ENCODE measurements at regions not wholly inside any gene's neighbourhood (a gene's known extent, or its start where the extent isn't known, plus 50 kb on each side); places are given as distances from the start of the nearest gene placed in this dataset.
"Not testable (repeated sequence)": the region's sequence is repeated elsewhere in the genome, so short reads cannot be mapped to it uniquely, and the experiment has no call there.

GRCh38 chr13:22848539-22849052 lies 332.2 kb upstream of the SGCG start:
- no peaks in the 10 kb centered on the region for H3F3A ChIP-seq (ENCODE audit: insufficient read depth, low read length)
- no peaks in the 10 kb centered on the region for H4K20me1 ChIP-seq (ENCODE audit: insufficient read depth, low read length)
- no peaks in the 10 kb centered on the region for H3K27me3 ChIP-seq (ENCODE audit: insufficient read depth, low read length)
- H3K4me1 ChIP-seq (ENCODE audit: insufficient read depth, low read length, severe bottlenecking), result no peaks in the 10 kb centered on the region
- no peak overlapping the region for H3K4me2 ChIP-seq (ENCODE audit: low read length)
- no peak overlapping the region for H3K9ac ChIP-seq (ENCODE audit: low read length)
- H3K79me2 ChIP-seq (ENCODE audit: insufficient read depth, low read length), result no peaks in the 10 kb centered on the region
- TF ChIP-seq CTCF (IDR thresholded peaks at IDR 0.05; ENCODE audit: low read length), result no peak
- TF ChIP-seq EZH2 (IDR thresholded peaks at IDR 0.05; ENCODE audit: borderline replicate concordance, low read length), result no peak
- no peaks in the 10 kb centered on the region for H3K9me3 ChIP-seq (ENCODE audit: low read length)
- H2AFZ ChIP-seq (ENCODE audit: low read length), result no peak overlapping the region
- no peak overlapping the region for H3K4me3 ChIP-seq (ENCODE audit: low read depth, low read length, poor library complexity, severe bottlenecking)
- no peaks in the 10 kb centered on the region for H3K36me3 ChIP-seq (ENCODE audit: insufficient read depth, low read length)
- no peaks in the 10 kb centered on the region for H3K9me2 ChIP-seq (ENCODE audit: low read depth, low read length)
- no peak overlapping the region for H3K27ac ChIP-seq (ENCODE audit: low read depth, low read length, poor library complexity, severe bottlenecking)

DNA sequence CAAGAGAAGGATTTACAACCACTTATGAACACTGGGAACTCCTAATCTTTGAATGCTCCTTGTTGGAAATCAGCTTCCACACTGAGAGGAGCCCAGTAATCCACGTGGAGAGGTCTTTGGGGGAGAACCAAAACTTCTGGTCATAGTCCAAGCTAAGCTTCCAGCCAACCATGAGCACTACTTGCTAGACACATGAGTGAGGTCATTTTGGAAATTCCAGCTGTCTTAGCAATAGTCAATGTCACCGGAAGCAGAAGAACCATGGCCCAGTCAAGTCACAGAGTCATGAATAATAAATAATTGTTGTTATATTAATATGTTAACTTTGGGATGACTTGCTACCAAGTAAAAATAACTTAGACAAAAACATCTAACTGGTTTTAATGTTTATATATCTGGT lies 324.9 kb upstream of the SGCG start:
- H3K4me3 ChIP-seq (ENCODE audit: low read depth, low read length, poor library complexity, severe bottlenecking), result no peak overlapping the region
- no peaks in the 10 kb centered on the region for H3K79me2 ChIP-seq (ENCODE audit: insufficient read depth, low read length)
- H3F3A ChIP-seq (ENCODE audit: insufficient read depth, low read length), result no peaks in the 10 kb centered on the region
- no peak overlapping the region for H2AFZ ChIP-seq (ENCODE audit: low read length)
- H3K4me1 ChIP-seq (ENCODE audit: insufficient read depth, low read length, severe bottlenecking), result no peaks in the 10 kb centered on the region
- H3K9ac ChIP-seq (ENCODE audit: low read length), result no peak overlapping the region
- no peaks in the 10 kb centered on the region for H4K20me1 ChIP-seq (ENCODE audit: insufficient read depth, low read length)
- no peak overlapping the region for H3K27ac ChIP-seq (ENCODE audit: low read depth, low read length, poor library complexity, severe bottlenecking)
- H3K9me3 ChIP-seq (ENCODE audit: low read length), result no peaks in the 10 kb centered on the region
- no peaks in the 10 kb centered on the region for H3K9me2 ChIP-seq (ENCODE audit: low read depth, low read length)
- TF ChIP-seq CTCF (IDR thresholded peaks at IDR 0.05; ENCODE audit: low read length) (no peak), EZH2 (IDR thresholded peaks at IDR 0.05; ENCODE audit: borderline replicate concordance, low read length) (no peak)
- H3K27me3 ChIP-seq (ENCODE audit: insufficient read depth, low read length), result no peaks in the 10 kb centered on the region
- no peak overlapping the region for H3K4me2 ChIP-seq (ENCODE audit: low read length)
- no peaks in the 10 kb centered on the region for H3K36me3 ChIP-seq (ENCODE audit: insufficient read depth, low read length)

DNA sequence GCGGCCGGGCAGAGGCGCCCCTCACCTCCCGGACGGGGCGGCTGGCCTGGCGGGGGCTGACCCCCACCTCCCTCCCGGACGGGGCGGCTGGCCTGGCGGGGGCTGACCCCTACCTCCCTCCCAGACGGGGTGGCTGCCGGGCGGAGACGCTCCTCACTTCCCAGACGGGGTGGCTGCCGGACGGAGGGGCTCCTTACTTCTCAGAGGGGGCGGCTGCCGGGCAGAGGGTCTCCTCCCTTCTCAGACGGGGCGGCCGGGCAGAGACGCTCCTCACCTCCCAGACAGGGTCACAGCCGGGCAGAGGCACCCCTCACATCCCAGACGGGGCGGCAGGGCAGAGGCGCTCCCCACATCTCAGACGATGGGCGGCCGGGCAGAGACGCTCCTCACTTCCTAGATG lies 321.8 kb upstream of the SGCG start:
- H3K27ac ChIP-seq (ENCODE audit: low read depth, low read length, poor library complexity, severe bottlenecking); H4K20me1 ChIP-seq (ENCODE audit: insufficient read depth, low read length); H2AFZ ChIP-seq (ENCODE audit: low read length); H3K27me3 ChIP-seq (ENCODE audit: insufficient read depth, low read length); H3K9me2 ChIP-seq (ENCODE audit: low read depth, low read length); H3K79me2 ChIP-seq (ENCODE audit: insufficient read depth, low read length); H3K9me3 ChIP-seq (ENCODE audit: low read length); H3K4me2 ChIP-seq (ENCODE audit: low read length); H3K9ac ChIP-seq (ENCODE audit: low read length); H3F3A ChIP-seq (ENCODE audit: insufficient read depth, low read length); H3K36me3 ChIP-seq (ENCODE audit: insufficient read depth, low read length); H3K4me1 ChIP-seq (ENCODE audit: insufficient read depth, low read length, severe bottlenecking); H3K4me3 ChIP-seq (ENCODE audit: low read depth, low read length, poor library complexity, severe bottlenecking): not testable (repeated sequence)

- H3K36me3 ChIP-seq (ENCODE audit: insufficient read depth, low read length); H3K4me3 ChIP-seq (ENCODE audit: low read depth, low read length, poor library complexity, severe bottlenecking); H2AFZ ChIP-seq (ENCODE audit: low read length); H3K79me2 ChIP-seq (ENCODE audit: insufficient read depth, low read length); H3K27ac ChIP-seq (ENCODE audit: low read depth, low read length, poor library complexity, severe bottlenecking); H3F3A ChIP-seq (ENCODE audit: insufficient read depth, low read length); H3K4me2 ChIP-seq (ENCODE audit: low read length); H4K20me1 ChIP-seq (ENCODE audit: insufficient read depth, low read length); H3K9me3 ChIP-seq (ENCODE audit: low read length); H3K27me3 ChIP-seq (ENCODE audit: insufficient read depth, low read length); H3K9ac ChIP-seq (ENCODE audit: low read length); H3K4me1 ChIP-seq (ENCODE audit: insufficient read depth, low read length, severe bottlenecking); H3K9me2 ChIP-seq (ENCODE audit: low read depth, low read length): not testable (repeated sequence)
These were observed 321.4 kb upstream of the SGCG start for GRCh38 chr13:22859411-22859810.
